Neural progenitor cell (in vitro differentiated cells): ENCODE measurements at regions not wholly inside any gene's neighbourhood (a gene's known extent, or its start where the extent isn't known, plus 50 kb on each side); places are given as distances from the start of the nearest gene placed in this dataset.

Experiments
- DNase-seq: peaks from one replicate; pipeline ENCODE4 v3.0.0-alpha.2; 2016; ENCODE audit warnings: low spot score
- H2AFZ ChIP-seq: fragments of 200-600 bp; sonication (generic); replicated peaks from 2 replicates; pipeline ENCODE4 v1.6.1; 2016; ENCODE audit warnings: antibody characterized with exemption
- H3F3A ChIP-seq: fragments of 200-600 bp; sonication (generic); 2 replicates; pipeline ENCODE4 v1.6.1; 2016; ENCODE audit warnings: antibody characterized with exemption, low read depth
- H3K27ac ChIP-seq: fragments of 200-600 bp; sonication (generic); 2 replicates; pipeline ENCODE4 v1.5.1; 2016; ENCODE audit warnings: mild to moderate bottlenecking
- H3K27me3 ChIP-seq: fragments of 200-600 bp; sonication (generic); 2 replicates; pipeline ENCODE4 v1.6.1; 2016; ENCODE audit warnings: mild to moderate bottlenecking, moderate library complexity
- H3K36me3 ChIP-seq: fragments of 200-600 bp; sonication (generic); 2 replicates; pipeline ENCODE4 v1.5.1; 2016
- H3K4me1 ChIP-seq: fragments of 200-600 bp; sonication (generic); 2 replicates; pipeline ENCODE4 v1.6.1; 2016; ENCODE audit warnings: mixed run types
- H3K4me2 ChIP-seq: fragments of 200-600 bp; sonication (generic); 2 replicates; pipeline ENCODE4 v1.6.1; 2016
- H3K4me3 ChIP-seq: fragments of 200-600 bp; sonication (generic); 2 replicates; pipeline ENCODE4 v1.5.1; 2016
- H3K79me2 ChIP-seq: fragments of 200-600 bp; sonication (generic); 2 replicates; pipeline ENCODE4 v1.6.1; 2016; ENCODE audit warnings: low read depth
- H3K9ac ChIP-seq: fragments of 200-600 bp; sonication (generic); 2 replicates; pipeline ENCODE4 v1.6.1; 2016
- H3K9me3 ChIP-seq: fragments of 200-600 bp; sonication (generic); 2 replicates; pipeline ENCODE4 v1.5.1; 2016; ENCODE audit warnings: low read depth
- H4K20me1 ChIP-seq: fragments of 200-600 bp; sonication (generic); 2 replicates; pipeline ENCODE4 v1.6.1; 2016; ENCODE audit warnings: low read depth
- H3K27ac Mint-ChIP-seq: 3 replicates; pipeline ENCODE4 v1.8.0; 2021; ENCODE audit warnings: mixed read lengths
- H3K27me3 Mint-ChIP-seq: 2 replicates; pipeline ENCODE4 v1.8.0; 2022; ENCODE audit warnings: low read depth, mild to moderate bottlenecking, inconsistent platforms, moderate library complexity, mixed read lengths; ENCODE audit not compliant: insufficient read depth
- H3K36me3 Mint-ChIP-seq: 3 replicates; pipeline ENCODE4 v1.8.0; 2021; ENCODE audit warnings: mixed read lengths
- H3K4me1 Mint-ChIP-seq: 3 replicates; pipeline ENCODE4 v1.8.0; 2021; ENCODE audit warnings: mixed read lengths
- H3K4me3 Mint-ChIP-seq: 3 replicates; pipeline ENCODE4 v1.8.0; 2021; ENCODE audit warnings: mild to moderate bottlenecking, moderate library complexity, mixed read lengths
- H3K9me3 Mint-ChIP-seq: 3 replicates; pipeline ENCODE4 v1.8.0; 2020; ENCODE audit warnings: mixed read lengths
- CTCF ChIP-seq: fragments of 200-600 bp; sonication (generic); IDR thresholded peaks from 2 replicates; pipeline ENCODE4 v1.5.1; 2017; ENCODE audit warnings: antibody characterized with exemption, mild to moderate bottlenecking
- EZH2 ChIP-seq: fragments of 200-600 bp; sonication (generic); IDR thresholded peaks from 2 replicates; pipeline ENCODE4 v1.6.1; 2017; ENCODE audit warnings: antibody characterized with exemption, mild to moderate bottlenecking, moderate library complexity
- EZH2phosphoT487 ChIP-seq: fragments of 200-600 bp; sonication (generic); IDR thresholded peaks from 2 replicates; pipeline ENCODE4 v1.6.1; 2017; ENCODE audit warnings: antibody characterized with exemption

GRCh38 chr3:124552224-124552623 is 178.0 kb upstream of the UMPS start:
- no peaks in the 10 kb centered on the region for H3F3A ChIP-seq
- Mint-ChIP-seq H3K4me3 (no peak overlapping the region), H3K4me1 (peaks cover under 1% of the 10 kb centered on the region), H3K27ac (peak overlapping the region; percentile 19), H3K9me3 (no peaks in the 10 kb centered on the region), H3K36me3 (no peaks in the 10 kb centered on the region), H3K27me3 (no peaks in the 10 kb centered on the region)
- H3K79me2 ChIP-seq: no peaks in the 10 kb centered on the region
- H3K9ac ChIP-seq: no peak overlapping the region
- H2AFZ ChIP-seq: no peak overlapping the region
- H4K20me1 ChIP-seq: no peaks in the 10 kb centered on the region
- no peaks in the 10 kb centered on the region for H3K36me3 ChIP-seq
- H3K4me1 ChIP-seq: no peaks in the 10 kb centered on the region
- DNase-seq: no peak
- H3K4me2 ChIP-seq: no peak overlapping the region
- peaks cover 10% of the 10 kb centered on the region for H3K27me3 ChIP-seq
- no peak overlapping the region for H3K27ac ChIP-seq
- TF ChIP-seq EZH2phosphoT487 (no peak), EZH2 (no peak), CTCF (no peak)
- no peak overlapping the region for H3K4me3 ChIP-seq
- H3K9me3 ChIP-seq: no peaks in the 10 kb centered on the region

GRCh38 chr3:124553178-124553577 is 177.1 kb upstream of the UMPS start:
- no peak overlapping the region for H3K4me2 ChIP-seq
- no peak overlapping the region for H2AFZ ChIP-seq
- no peak overlapping the region for H3K27ac Mint-ChIP-seq
- TF ChIP-seq EZH2phosphoT487: no peak
- no peak for TF ChIP-seq EZH2
- TF ChIP-seq CTCF: no peak
- H3K9ac ChIP-seq: no peak overlapping the region
- H3K4me1 Mint-ChIP-seq: peaks cover 5% of the 10 kb centered on the region
- H3F3A ChIP-seq: no peaks in the 10 kb centered on the region
- H4K20me1 ChIP-seq: no peaks in the 10 kb centered on the region
- H3K27me3 Mint-ChIP-seq: no peaks in the 10 kb centered on the region
- H3K36me3 ChIP-seq: no peaks in the 10 kb centered on the region
- H3K79me2 ChIP-seq: no peaks in the 10 kb centered on the region
- no peaks in the 10 kb centered on the region for H3K9me3 Mint-ChIP-seq
- H3K27ac ChIP-seq: no peak overlapping the region
- H3K27me3 ChIP-seq: peaks cover 4% of the 10 kb centered on the region
- no peaks in the 10 kb centered on the region for H3K4me1 ChIP-seq
- no peaks in the 10 kb centered on the region for H3K9me3 ChIP-seq
- no peak for DNase-seq
- no peak overlapping the region for H3K4me3 ChIP-seq
- H3K36me3 Mint-ChIP-seq: no peaks in the 10 kb centered on the region
- no peak overlapping the region for H3K4me3 Mint-ChIP-seq

- H2AFZ ChIP-seq: no peak overlapping the region
- no peaks in the 10 kb centered on the region for H3F3A ChIP-seq
- H3K9ac ChIP-seq: no peak overlapping the region
- H3K4me1 ChIP-seq: peaks cover 4% of the 10 kb centered on the region
- no peaks in the 10 kb centered on the region for H3K27me3 ChIP-seq
- no peak overlapping the region for H3K27ac Mint-ChIP-seq
- no peak overlapping the region for H3K4me2 ChIP-seq
- H3K4me3 ChIP-seq: no peak overlapping the region
- H3K27me3 Mint-ChIP-seq: peaks cover 3% of the 10 kb centered on the region
- no peaks in the 10 kb centered on the region for H4K20me1 ChIP-seq
- H3K9me3 ChIP-seq: no peaks in the 10 kb centered on the region
- DNase-seq: no peak
- H3K79me2 ChIP-seq: no peaks in the 10 kb centered on the region
- TF ChIP-seq EZH2phosphoT487 (no peak), CTCF (no peak), EZH2 (no peak)
- no peaks in the 10 kb centered on the region for H3K9me3 Mint-ChIP-seq
- peaks cover 16% of the 10 kb centered on the region for H3K4me1 Mint-ChIP-seq
- H3K4me3 Mint-ChIP-seq: no peak overlapping the region
- H3K36me3 Mint-ChIP-seq: no peaks in the 10 kb centered on the region
- no peaks in the 10 kb centered on the region for H3K36me3 ChIP-seq
- no peak overlapping the region for H3K27ac ChIP-seq
These were observed 173.6 kb upstream of the UMPS start for GRCh38 chr3:124556636-124557035.
